ENCODE measurements at regions not wholly inside any gene's neighbourhood (a gene's known extent, or its start where the extent isn't known, plus 50 kb on each side); places are given as distances from the start of the nearest gene placed in this dataset.
"Not testable (repeated sequence)": the region's sequence is repeated elsewhere in the genome, so short reads cannot be mapped to it uniquely, and the experiment has no call there.

GRCh38 chr15:22178438-22178837, 98.1 kb downstream of the OR4M2 start:
- H3K4me3 Mint-ChIP-seq; H3K4me1 Mint-ChIP-seq (ENCODE audit: low read depth); H3K27ac Mint-ChIP-seq; H3K36me3 Mint-ChIP-seq (ENCODE audit: low read depth); DNase-seq (ENCODE audit: low spot score); intact Hi-C loops (cut with micrococcal nuclease); H3K9me3 Mint-ChIP-seq; H3K27me3 Mint-ChIP-seq (ENCODE audit: insufficient read depth): not testable (repeated sequence)

DNA sequence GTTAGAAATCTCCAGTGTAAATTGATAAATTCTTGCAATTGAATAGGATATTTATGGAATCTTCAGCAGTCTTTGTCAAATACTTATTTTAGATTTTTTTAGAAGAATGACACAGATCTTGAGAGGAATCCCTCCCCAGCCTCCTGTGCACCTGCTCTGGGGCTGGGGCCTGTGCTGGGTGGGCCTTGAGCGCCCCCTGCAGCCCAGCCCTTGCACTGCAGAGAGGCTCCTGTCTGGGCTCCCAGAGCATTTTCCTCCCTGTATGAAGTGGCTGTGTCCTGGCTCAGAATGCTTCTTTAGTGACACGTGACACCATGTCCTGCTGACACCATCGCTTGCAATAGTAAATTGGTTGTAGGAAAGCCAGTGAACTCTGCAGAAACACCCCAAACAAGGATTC, 98.7 kb downstream of the OR4M2 start:
- intact Hi-C loops (cut with micrococcal nuclease); H3K4me3 Mint-ChIP-seq; H3K4me1 Mint-ChIP-seq (ENCODE audit: low read depth); H3K27me3 Mint-ChIP-seq (ENCODE audit: insufficient read depth); H3K27ac Mint-ChIP-seq; DNase-seq (ENCODE audit: low spot score); H3K9me3 Mint-ChIP-seq; H3K36me3 Mint-ChIP-seq (ENCODE audit: low read depth): not testable (repeated sequence)

DNA sequence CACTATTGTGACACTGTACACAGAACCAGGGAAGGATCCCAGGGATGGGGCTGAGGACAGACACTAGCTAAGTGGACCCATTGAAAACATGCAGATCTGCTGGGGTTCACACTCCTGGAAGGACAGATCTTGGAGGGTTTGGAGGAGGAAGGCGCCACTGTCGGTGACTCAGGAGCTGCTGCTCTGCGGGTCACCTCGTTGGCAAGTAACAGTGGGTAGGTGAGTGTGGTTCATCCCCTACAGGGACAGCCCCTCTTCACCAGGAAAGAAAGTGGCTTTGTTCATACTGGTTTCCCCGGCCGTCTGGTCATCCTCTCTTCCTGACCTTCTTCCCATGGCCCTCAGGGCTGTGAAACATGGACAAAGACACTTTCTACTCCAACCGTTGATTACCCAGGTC, 100.3 kb downstream of the OR4M2 start:
- intact Hi-C loops (cut with micrococcal nuclease); H3K4me3 Mint-ChIP-seq; H3K4me1 Mint-ChIP-seq (ENCODE audit: low read depth); H3K27ac Mint-ChIP-seq; H3K36me3 Mint-ChIP-seq (ENCODE audit: low read depth); DNase-seq (ENCODE audit: low spot score); H3K27me3 Mint-ChIP-seq (ENCODE audit: insufficient read depth); H3K9me3 Mint-ChIP-seq: not testable (repeated sequence)

GRCh38 chr15:22184678-22185077, 104.4 kb downstream of the OR4M2 start:
- intact Hi-C loops (cut with micrococcal nuclease); DNase-seq (ENCODE audit: low spot score); H3K36me3 Mint-ChIP-seq (ENCODE audit: low read depth); H3K27ac Mint-ChIP-seq; H3K4me1 Mint-ChIP-seq (ENCODE audit: low read depth); H3K4me3 Mint-ChIP-seq; H3K27me3 Mint-ChIP-seq (ENCODE audit: insufficient read depth); H3K9me3 Mint-ChIP-seq: not testable (repeated sequence)

DNA sequence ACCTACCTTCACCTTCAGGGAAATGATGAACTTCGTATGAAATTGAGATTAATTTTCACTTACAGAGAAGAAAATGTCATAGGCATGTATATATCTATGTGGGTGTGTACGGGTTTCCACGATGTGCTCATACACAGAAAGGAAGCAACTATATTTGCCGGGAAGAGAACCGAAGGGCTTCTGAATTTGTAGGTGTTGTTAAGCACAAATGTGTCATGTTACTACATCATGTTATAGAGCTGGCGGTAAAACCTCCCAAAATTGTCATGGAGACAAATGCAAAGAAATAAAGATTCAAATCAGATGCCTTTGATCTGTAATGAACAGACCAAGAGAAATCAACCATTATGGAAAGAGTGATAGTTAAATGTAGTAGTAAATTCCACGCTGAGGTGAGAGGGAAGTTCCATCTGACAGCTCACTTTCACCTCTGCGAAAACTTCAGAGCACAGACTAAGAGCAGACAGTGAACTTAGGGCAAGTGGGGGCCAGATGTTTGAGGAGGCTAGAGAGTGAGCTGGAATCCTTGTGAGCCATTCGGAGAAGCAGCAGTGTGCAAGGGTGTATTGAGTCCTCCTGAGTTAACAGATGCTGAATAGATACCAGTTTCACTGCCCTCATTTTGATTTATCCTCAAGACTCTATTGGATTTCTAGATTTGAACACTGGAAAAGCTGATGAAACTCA, 106.7 kb downstream of the OR4M2 start:
- H3K9me3 Mint-ChIP-seq; H3K27me3 Mint-ChIP-seq (ENCODE audit: insufficient read depth); H3K27ac Mint-ChIP-seq; H3K4me3 Mint-ChIP-seq; DNase-seq (ENCODE audit: low spot score); H3K4me1 Mint-ChIP-seq (ENCODE audit: low read depth); H3K36me3 Mint-ChIP-seq (ENCODE audit: low read depth); intact Hi-C loops (cut with micrococcal nuclease): not testable (repeated sequence)

DNA sequence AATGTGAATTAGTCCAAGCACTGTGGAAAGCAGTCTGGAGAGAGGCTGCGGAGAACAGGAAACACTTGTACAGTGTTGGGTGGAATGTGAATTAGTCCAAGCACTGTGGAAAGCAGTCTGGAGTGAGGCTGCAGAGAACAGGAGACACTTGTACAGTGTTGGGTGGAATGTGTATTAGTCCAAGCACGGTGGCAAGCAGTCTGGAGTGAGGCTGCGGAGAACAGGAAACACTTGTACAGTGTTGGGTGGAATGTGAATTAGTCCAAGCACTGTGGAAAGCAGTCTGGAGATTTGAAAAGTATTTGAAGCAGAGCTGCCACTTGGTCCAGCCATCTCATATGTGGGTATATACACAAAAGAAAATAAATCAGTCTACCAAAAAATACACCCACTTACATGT, 111.5 kb downstream of the OR4M2 start:
- H3K4me3 Mint-ChIP-seq; H3K9me3 Mint-ChIP-seq; H3K4me1 Mint-ChIP-seq (ENCODE audit: low read depth); H3K27me3 Mint-ChIP-seq (ENCODE audit: insufficient read depth); intact Hi-C loops (cut with micrococcal nuclease); DNase-seq (ENCODE audit: low spot score); H3K36me3 Mint-ChIP-seq (ENCODE audit: low read depth); H3K27ac Mint-ChIP-seq: not testable (repeated sequence)

GRCh38 chr15:22194739-22195617, 114.7 kb downstream of the OR4M2 start:
- H3K4me1 Mint-ChIP-seq (ENCODE audit: low read depth); H3K9me3 Mint-ChIP-seq; H3K27me3 Mint-ChIP-seq (ENCODE audit: insufficient read depth); DNase-seq (ENCODE audit: low spot score); H3K4me3 Mint-ChIP-seq; H3K36me3 Mint-ChIP-seq (ENCODE audit: low read depth); H3K27ac Mint-ChIP-seq; intact Hi-C loops (cut with micrococcal nuclease): not testable (repeated sequence)

GRCh38 chr15:22196423-22196822, 116.1 kb downstream of the OR4M2 start:
- H3K9me3 Mint-ChIP-seq; DNase-seq (ENCODE audit: low spot score); intact Hi-C loops (cut with micrococcal nuclease); H3K27me3 Mint-ChIP-seq (ENCODE audit: insufficient read depth); H3K4me3 Mint-ChIP-seq; H3K27ac Mint-ChIP-seq; H3K4me1 Mint-ChIP-seq (ENCODE audit: low read depth); H3K36me3 Mint-ChIP-seq (ENCODE audit: low read depth): not testable (repeated sequence)

GRCh38 chr15:22200417-22200816, 120.1 kb downstream of the OR4M2 start:
- intact Hi-C loops (cut with micrococcal nuclease); H3K9me3 Mint-ChIP-seq; H3K27ac Mint-ChIP-seq; H3K27me3 Mint-ChIP-seq (ENCODE audit: insufficient read depth); DNase-seq (ENCODE audit: low spot score); H3K4me3 Mint-ChIP-seq; H3K4me1 Mint-ChIP-seq (ENCODE audit: low read depth); H3K36me3 Mint-ChIP-seq (ENCODE audit: low read depth): not testable (repeated sequence)

GRCh38 chr15:22201993-22202659, 121.8 kb downstream of the OR4M2 start:
- DNase-seq (ENCODE audit: low spot score); H3K4me3 Mint-ChIP-seq; H3K27ac Mint-ChIP-seq; intact Hi-C loops (cut with micrococcal nuclease); H3K9me3 Mint-ChIP-seq; H3K27me3 Mint-ChIP-seq (ENCODE audit: insufficient read depth); H3K4me1 Mint-ChIP-seq (ENCODE audit: low read depth); H3K36me3 Mint-ChIP-seq (ENCODE audit: low read depth): not testable (repeated sequence)

DNA sequence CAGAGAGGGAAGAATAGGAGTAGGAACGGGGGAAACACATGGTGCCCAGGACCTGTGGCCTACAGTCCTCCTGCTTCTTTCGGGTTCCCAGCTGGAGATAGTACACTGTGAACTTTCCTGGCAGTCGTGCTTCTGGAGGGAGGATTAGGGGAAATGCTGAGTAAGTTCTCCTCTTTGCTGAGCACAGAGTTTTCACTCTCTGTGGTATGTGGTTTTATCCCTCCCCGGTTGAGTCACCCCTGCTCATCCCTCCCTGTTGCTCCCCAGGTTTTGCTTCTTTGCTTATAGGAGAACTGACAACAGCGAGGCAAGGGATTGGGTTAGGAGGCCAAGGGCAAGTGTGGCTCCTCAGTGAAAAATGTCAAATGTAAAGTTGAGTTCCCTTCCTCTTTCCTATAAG, 122.9 kb downstream of the OR4M2 start:
- intact Hi-C loops (cut with micrococcal nuclease): not testable (repeated sequence)

GRCh38 chr15:22209086-22209485, 128.8 kb downstream of the OR4M2 start:
- H3K4me1 Mint-ChIP-seq (ENCODE audit: low read depth); H3K9me3 Mint-ChIP-seq; H3K36me3 Mint-ChIP-seq (ENCODE audit: low read depth); H3K27me3 Mint-ChIP-seq (ENCODE audit: insufficient read depth); H3K4me3 Mint-ChIP-seq; H3K27ac Mint-ChIP-seq; DNase-seq (ENCODE audit: low spot score); intact Hi-C loops (cut with micrococcal nuclease): not testable (repeated sequence)

More for the DNA sequence above, 122.9 kb downstream of the OR4M2 start:
- not testable (repeated sequence) for H3K36me3 Mint-ChIP-seq (ENCODE audit: low read depth); H3K4me1 Mint-ChIP-seq (ENCODE audit: low read depth); H3K9me3 Mint-ChIP-seq; H3K4me3 Mint-ChIP-seq; H3K27me3 Mint-ChIP-seq (ENCODE audit: insufficient read depth); H3K27ac Mint-ChIP-seq; DNase-seq (ENCODE audit: low spot score)

GRCh38 chr15:22222596-22222995, 142.3 kb downstream of the OR4M2 start:
- intact Hi-C loops (cut with micrococcal nuclease); H3K36me3 Mint-ChIP-seq (ENCODE audit: low read depth); H3K27me3 Mint-ChIP-seq (ENCODE audit: insufficient read depth); H3K27ac Mint-ChIP-seq; DNase-seq (ENCODE audit: low spot score); H3K9me3 Mint-ChIP-seq; H3K4me3 Mint-ChIP-seq: not testable (repeated sequence)
- H3K4me1 Mint-ChIP-seq (ENCODE audit: low read depth): peaks cover 35% of the 10 kb centered on the region

Measured in activated T-helper 1 cell treated with anti-CD3 and anti-CD28 coated beads, Interleukin-12 subunit alpha, Interleukin-12 subunit beta, Interleukin-2, Interleukin-4 antibody, amounts not matched to agents 30 ng/mL and 10 ng/mL and 1 ng/mL, durations not matched to agents 14 hours and 24 hours and 36 hours (primary cell).